HCT116 (cell line): ENCODE measurements at regions not wholly inside any gene's neighbourhood (a gene's known extent, or its start where the extent isn't known, plus 50 kb on each side); places are given as distances from the start of the nearest gene placed in this dataset.

Experiments used
- ATAC-seq: fragments of 200-7000 bp; cut with Tn5 transposase; 2 replicates; pipeline ENCODE4 v1.9.1; 2020; ENCODE audit warnings: mild to moderate bottlenecking, moderate library complexity
- BruUV-seq: library from RNA; stranded (reverse); fragments of 400-500 nt; replicated peaks from 2 replicates; lab custom pipeline; 2021; lab: Mats Ljungman, UMichigan
- CTCF ChIA-PET: fragments of 300-600 bp; sonication (Branson Sonifier 250); formaldehyde crosslinking; loops from one replicate; lab custom pipeline; 2021; ENCODE audit warnings: antibody characterized with exemption; lab: Charles Lee
- POLR2A ChIA-PET: fragments of 300-600, 350-600 bp; sonication (Branson Sonifier 250); formaldehyde crosslinking; loops from one replicate; lab custom pipeline; 2021; ENCODE audit warnings: antibody characterized with exemption; lab: Charles Lee
- RAD21 ChIA-PET, 2 experiments: fragments of 300-600 bp; sonication (Branson Sonifier 250); formaldehyde crosslinking; loops; one replicate each; lab custom pipeline; 2023; ENCODE audit warnings: low total read pairs in 2 of 2; ENCODE audit not compliant: uncharacterized antibody in 2 of 2, unreplicated experiment in 2 of 2, low non-redundant PET in 1 of 2; lab: Charles Lee
- DNase-seq: peaks from one replicate; pipeline ENCODE4 v3.0.0-alpha.2; 2010; ENCODE audit warnings: low read depth, low spot score
- H2AFZ ChIP-seq: fragments of 200-600 bp; shearing (Covaris generic), sonication (generic); 2 replicates; pipeline ENCODE4 v1.6.1; 2017; ENCODE audit warnings: low read depth, mixed run types, mixed read lengths, antibody characterized with exemption, low read length; ENCODE audit not compliant: poor library complexity, severe bottlenecking
- H3K27ac ChIP-seq: 2 replicates; pipeline ENCODE4 v1.5.1; 2012; ENCODE audit warnings: low read depth, low read length
- H3K27me3 ChIP-seq: fragments of 200-600 bp; sonication (generic); 2 replicates; pipeline ENCODE4 v1.6.1; 2016; ENCODE audit warnings: mixed run types, low read length, mixed read lengths; ENCODE audit not compliant: insufficient read depth
- H3K36me3 ChIP-seq, 2 experiments: fragments of 200-500 bp in 1 of 2; fragments of 200-600 bp in 1 of 2; sonication (Bioruptor generic) in 1 of 2; sonication (generic) in 1 of 2; 2 replicates each; pipeline versions ENCODE4 v1.5.1 to v1.6.1; 2014 to 2016; ENCODE audit warnings: low read length in 2 of 2, inconsistent platforms in 1 of 2, mixed read lengths in 1 of 2, mixed run types in 1 of 2; ENCODE audit not compliant: insufficient read depth in 2 of 2, control insufficient read depth in 1 of 2
- H3K4me1 ChIP-seq, 2 experiments: fragments of 200-600 bp in 1 of 2; sonication (generic) in 1 of 2; 2 replicates each; pipeline versions ENCODE4 v1.5.1 to v1.6.1; 2012 to 2017; ENCODE audit warnings: low read length in 2 of 2, inconsistent platforms in 1 of 2, mild to moderate bottlenecking in 1 of 2, mixed read lengths in 1 of 2, mixed run types in 1 of 2, moderate library complexity in 1 of 2; ENCODE audit not compliant: insufficient read depth in 2 of 2, control insufficient read depth in 1 of 2
- H3K4me2 ChIP-seq: fragments of 200-600 bp; sonication (generic); 2 replicates; pipeline ENCODE4 v1.6.1; 2017; ENCODE audit warnings: mixed run types, low read length, mixed read lengths
- H3K4me3 ChIP-seq, 2 experiments: fragments of 200-600 bp in 1 of 2; sonication (generic) in 1 of 2; replicated peaks in 1 of 2; 2 replicates each; pipeline ENCODE4 v1.5.1; 2011 to 2016; ENCODE audit warnings: low read length in 2 of 2, control low read depth in 1 of 2, low read depth in 1 of 2, mild to moderate bottlenecking in 1 of 2, mixed read lengths in 1 of 2, mixed run types in 1 of 2
- H3K79me2 ChIP-seq: fragments of 200-600 bp; sonication (generic); 2 replicates; pipeline ENCODE4 v1.6.1; 2017; ENCODE audit warnings: mild to moderate bottlenecking, mixed run types, low read length, moderate library complexity, mixed read lengths; ENCODE audit not compliant: insufficient read depth
- H3K9ac ChIP-seq: fragments of 200-600 bp; sonication (generic); 2 replicates; pipeline ENCODE4 v1.6.1; 2016; ENCODE audit warnings: low read length, mixed read lengths
- H3K9me2 ChIP-seq: fragments of 200-600 bp; sonication (generic), shearing (Covaris generic); 2 replicates; pipeline ENCODE4 v1.6.1; 2017; ENCODE audit warnings: mixed run types, mild to moderate bottlenecking, moderate library complexity; ENCODE audit not compliant: insufficient read depth
- H3K9me3 ChIP-seq, 2 experiments: fragments of 200-500 bp in 1 of 2; fragments of 200-600 bp in 1 of 2; sonication (Bioruptor generic) in 1 of 2; sonication (generic) in 1 of 2; 2 replicates each; pipeline ENCODE4 v1.6.1; 2014 to 2017; ENCODE audit warnings: low read length in 2 of 2, mixed read lengths in 2 of 2, inconsistent platforms in 1 of 2, low read depth in 1 of 2, mild to moderate bottlenecking in 1 of 2, mixed run types in 1 of 2, moderate library complexity in 1 of 2; ENCODE audit not compliant: control insufficient read depth in 1 of 2, insufficient read depth in 1 of 2
- H4K20me1 ChIP-seq: fragments of 200-600 bp; sonication (generic), shearing (Covaris generic); 2 replicates; pipeline ENCODE4 v1.6.1; 2017; ENCODE audit warnings: mixed run types, mild to moderate bottlenecking, moderate library complexity; ENCODE audit not compliant: insufficient read depth
- CBX3 ChIP-seq: IDR thresholded peaks from 2 replicates; pipeline ENCODE4 v1.6.1; 2012; ENCODE audit warnings: low read depth
- CEBPB ChIP-seq: IDR thresholded peaks from 2 replicates; pipeline ENCODE4 v1.6.1; 2012; ENCODE audit warnings: low read depth
- EGR1 ChIP-seq: IDR thresholded peaks from 2 replicates; pipeline ENCODE4 v1.6.1; 2012; ENCODE audit warnings: low read depth
- ELF1 ChIP-seq: IDR thresholded peaks from 2 replicates; pipeline ENCODE4 v1.6.1; 2012; ENCODE audit warnings: low read depth, borderline replicate concordance
- EZH2phosphoT487 ChIP-seq: fragments of 200-600 bp; IDR thresholded peaks from 2 replicates; pipeline ENCODE4 v1.6.1; 2018; ENCODE audit warnings: antibody characterized with exemption, borderline replicate concordance
- FOSL1 ChIP-seq: IDR thresholded peaks from 2 replicates; pipeline ENCODE4 v1.6.1; 2012; ENCODE audit warnings: low read depth
- POLR2AphosphoS5 ChIP-seq: IDR thresholded peaks from 2 replicates; pipeline ENCODE4 v1.6.1; 2011; ENCODE audit warnings: mild to moderate bottlenecking, low read depth, low read length, moderate library complexity
- RAD21 ChIP-seq: IDR thresholded peaks from 2 replicates; pipeline ENCODE4 v1.6.1; 2012; ENCODE audit warnings: low read depth, mild to moderate bottlenecking
- SIN3A ChIP-seq: IDR thresholded peaks from 2 replicates; pipeline ENCODE4 v1.6.1; 2012; ENCODE audit warnings: low read depth
- SP1 ChIP-seq: IDR thresholded peaks from 2 replicates; pipeline ENCODE4 v1.6.1; 2012; ENCODE audit warnings: low read depth
- SRF ChIP-seq: IDR thresholded peaks from 2 replicates; pipeline ENCODE4 v1.6.1; 2012; ENCODE audit warnings: low read depth
- TCF7L2 ChIP-seq: IDR thresholded peaks from 2 replicates; pipeline ENCODE4 v1.7.0; 2011; ENCODE audit warnings: borderline replicate concordance, inconsistent platforms; ENCODE audit not compliant: insufficient read depth, insufficient read length; ENCODE audit errors: extremely low read depth
- YY1 ChIP-seq: IDR thresholded peaks from 2 replicates; pipeline ENCODE4 v1.6.1; 2011; ENCODE audit warnings: low read length, low read depth, moderate library complexity, mild to moderate bottlenecking; ENCODE audit not compliant: insufficient replicate concordance; ENCODE audit errors: extremely low read depth
- ZFX ChIP-seq: fragments of 450-650 bp; IDR thresholded peaks from 2 replicates; pipeline ENCODE4 v1.6.1; 2017
- intact Hi-C: fragments of 100-400 bp; cut with micrococcal nuclease; formaldehyde crosslinking; loops from 2 replicates; pipeline ENCODE4 v1.10.0; 2022
- TF ChIP-seq, protein P1 (sequence below): IDR thresholded peaks from 2 replicates; pipeline ENCODE4 v1.6.1; 2012; ENCODE audit warnings: low read depth
- TF ChIP-seq, protein P2 (sequence below): IDR thresholded peaks from 2 replicates; pipeline ENCODE4 v1.6.1; 2011; ENCODE audit warnings: mild to moderate bottlenecking, low read length, moderate library complexity; ENCODE audit not compliant: insufficient replicate concordance; ENCODE audit errors: extremely low read depth
- TF ChIP-seq, protein P3 (sequence below): IDR thresholded peaks from 2 replicates; pipeline ENCODE4 v1.6.1; 2012

DNA sequence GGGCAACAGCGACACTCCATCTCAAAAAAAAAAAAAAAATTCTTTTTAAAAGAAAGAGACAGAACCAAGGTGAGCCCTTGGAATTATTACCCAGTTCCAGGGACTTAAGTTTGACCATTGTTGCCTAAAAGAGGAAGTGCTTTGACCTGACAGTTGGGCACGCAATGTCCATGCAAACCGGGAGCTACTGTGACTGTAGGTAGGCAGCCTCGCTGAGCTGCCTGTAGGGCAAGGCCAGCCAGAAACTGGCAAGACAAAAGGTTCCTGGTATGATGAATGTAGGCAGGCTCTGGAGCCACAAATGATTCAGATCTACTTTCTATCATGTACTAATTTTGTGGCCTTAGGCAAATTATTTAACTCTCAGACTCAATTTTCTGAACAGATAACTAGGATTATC lies 334.8 kb upstream of the ZNF462 start:
- ChIA-PET POLR2A (no interaction called here), RAD21 (no interaction called here), CTCF (no interaction called here)
- TF ChIP-seq RAD21 (no peak), POLR2AphosphoS5 (no peak), SP1 (no peak), TCF7L2 (no peak), FOSL1 (no peak), EGR1 (no peak), SRF (no peak)
- Histone ChIP-seq H3K27me3 (peaks cover 4% of the 10 kb centered on the region; the same call in 1 of the 2 replicates), H3K27ac (no peak overlapping the region), H3K9ac (no peak overlapping the region), H4K20me1 (no peaks in the 10 kb centered on the region), H3K4me3 (no peak overlapping the region), H3K79me2 (no peaks in the 10 kb centered on the region), H3K9me3 (no peaks in the 10 kb centered on the region), H3K4me2 (no peak overlapping the region), H3K4me1 (no peaks in the 10 kb centered on the region), H3K9me2 (no peaks in the 10 kb centered on the region), H2AFZ (no peak overlapping the region), H3K36me3 (no peaks in the 10 kb centered on the region)
- DNase-seq (no peak), ATAC-seq (no peak)
- no TSS peak for BruUV-seq
- intact Hi-C loops, result no loop called here

DNA sequence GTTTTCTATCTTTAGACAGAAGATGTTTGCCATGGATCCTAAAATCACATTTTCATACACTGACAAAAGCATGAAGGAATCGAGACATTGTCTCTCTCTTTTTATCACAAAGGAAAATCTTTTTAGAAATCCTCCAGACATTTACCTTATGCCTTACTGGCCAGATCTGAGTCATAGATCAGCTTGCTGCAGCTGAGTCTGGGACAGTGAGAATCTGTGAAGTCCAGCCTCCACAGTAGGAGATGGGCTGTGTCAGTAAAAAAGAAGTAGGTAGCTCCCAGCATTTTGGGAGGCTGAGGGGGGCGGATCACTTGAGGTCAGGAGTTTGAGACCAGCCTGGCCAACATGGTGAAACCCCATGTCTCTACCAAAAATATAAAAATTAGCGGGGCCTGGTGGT lies 333.4 kb upstream of the ZNF462 start:
- CTCF ChIA-PET, result no interaction called here
- Histone ChIP-seq H3K9me2 (no peaks in the 10 kb centered on the region), H3K9me3 (no peaks in the 10 kb centered on the region), H3K27ac (no peak overlapping the region), H3K9ac (no peak overlapping the region), H3K4me1 (no peaks in the 10 kb centered on the region), H3K4me3 (no peak overlapping the region), H3K4me2 (no peak overlapping the region), H3K79me2 (no peaks in the 10 kb centered on the region), H3K27me3 (peaks cover 4% of the 10 kb centered on the region; the same call in 1 of the 2 replicates), H3K36me3 (no peaks in the 10 kb centered on the region), H2AFZ (no peak overlapping the region), H4K20me1 (no peaks in the 10 kb centered on the region)
- intact Hi-C loops, result no loop called here
- DNase-seq, result no peak
- RAD21 ChIA-PET, result no interaction called here
- no TSS peak for BruUV-seq
- TF ChIP-seq CBX3 (no peak), ZFX (no peak), ELF1 (no peak), POLR2AphosphoS5 (no peak), SIN3A (no peak), EZH2phosphoT487 (no peak), CEBPB (no peak), YY1 (no peak), RAD21 (no peak), FOSL1 (no peak), SRF (no peak)
- TF ChIP-seq, protein P1, sequence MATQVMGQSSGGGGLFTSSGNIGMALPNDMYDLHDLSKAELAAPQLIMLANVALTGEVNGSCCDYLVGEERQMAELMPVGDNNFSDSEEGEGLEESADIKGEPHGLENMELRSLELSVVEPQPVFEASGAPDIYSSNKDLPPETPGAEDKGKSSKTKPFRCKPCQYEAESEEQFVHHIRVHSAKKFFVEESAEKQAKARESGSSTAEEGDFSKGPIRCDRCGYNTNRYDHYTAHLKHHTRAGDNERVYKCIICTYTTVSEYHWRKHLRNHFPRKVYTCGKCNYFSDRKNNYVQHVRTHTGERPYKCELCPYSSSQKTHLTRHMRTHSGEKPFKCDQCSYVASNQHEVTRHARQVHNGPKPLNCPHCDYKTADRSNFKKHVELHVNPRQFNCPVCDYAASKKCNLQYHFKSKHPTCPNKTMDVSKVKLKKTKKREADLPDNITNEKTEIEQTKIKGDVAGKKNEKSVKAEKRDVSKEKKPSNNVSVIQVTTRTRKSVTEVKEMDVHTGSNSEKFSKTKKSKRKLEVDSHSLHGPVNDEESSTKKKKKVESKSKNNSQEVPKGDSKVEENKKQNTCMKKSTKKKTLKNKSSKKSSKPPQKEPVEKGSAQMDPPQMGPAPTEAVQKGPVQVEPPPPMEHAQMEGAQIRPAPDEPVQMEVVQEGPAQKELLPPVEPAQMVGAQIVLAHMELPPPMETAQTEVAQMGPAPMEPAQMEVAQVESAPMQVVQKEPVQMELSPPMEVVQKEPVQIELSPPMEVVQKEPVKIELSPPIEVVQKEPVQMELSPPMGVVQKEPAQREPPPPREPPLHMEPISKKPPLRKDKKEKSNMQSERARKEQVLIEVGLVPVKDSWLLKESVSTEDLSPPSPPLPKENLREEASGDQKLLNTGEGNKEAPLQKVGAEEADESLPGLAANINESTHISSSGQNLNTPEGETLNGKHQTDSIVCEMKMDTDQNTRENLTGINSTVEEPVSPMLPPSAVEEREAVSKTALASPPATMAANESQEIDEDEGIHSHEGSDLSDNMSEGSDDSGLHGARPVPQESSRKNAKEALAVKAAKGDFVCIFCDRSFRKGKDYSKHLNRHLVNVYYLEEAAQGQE, result no peak
- TF ChIP-seq, protein P2, sequence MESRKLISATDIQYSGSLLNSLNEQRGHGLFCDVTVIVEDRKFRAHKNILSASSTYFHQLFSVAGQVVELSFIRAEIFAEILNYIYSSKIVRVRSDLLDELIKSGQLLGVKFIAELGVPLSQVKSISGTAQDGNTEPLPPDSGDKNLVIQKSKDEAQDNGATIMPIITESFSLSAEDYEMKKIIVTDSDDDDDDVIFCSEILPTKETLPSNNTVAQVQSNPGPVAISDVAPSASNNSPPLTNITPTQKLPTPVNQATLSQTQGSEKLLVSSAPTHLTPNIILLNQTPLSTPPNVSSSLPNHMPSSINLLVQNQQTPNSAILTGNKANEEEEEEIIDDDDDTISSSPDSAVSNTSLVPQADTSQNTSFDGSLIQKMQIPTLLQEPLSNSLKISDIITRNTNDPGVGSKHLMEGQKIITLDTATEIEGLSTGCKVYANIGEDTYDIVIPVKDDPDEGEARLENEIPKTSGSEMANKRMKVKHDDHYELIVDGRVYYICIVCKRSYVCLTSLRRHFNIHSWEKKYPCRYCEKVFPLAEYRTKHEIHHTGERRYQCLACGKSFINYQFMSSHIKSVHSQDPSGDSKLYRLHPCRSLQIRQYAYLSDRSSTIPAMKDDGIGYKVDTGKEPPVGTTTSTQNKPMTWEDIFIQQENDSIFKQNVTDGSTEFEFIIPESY, result no peak
- TF ChIP-seq, protein P3, sequence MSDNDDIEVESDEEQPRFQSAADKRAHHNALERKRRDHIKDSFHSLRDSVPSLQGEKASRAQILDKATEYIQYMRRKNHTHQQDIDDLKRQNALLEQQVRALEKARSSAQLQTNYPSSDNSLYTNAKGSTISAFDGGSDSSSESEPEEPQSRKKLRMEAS, result no peak
- POLR2A ChIA-PET, result no interaction called here
- ATAC-seq, result no peak
